Calu3 (cell line): ENCODE measurements at regions not wholly inside any gene's neighbourhood (a gene's known extent, or its start where the extent isn't known, plus 50 kb on each side); places are given as distances from the start of the nearest gene placed in this dataset.

Experiments used
- BruUV-seq: library from RNA; stranded (reverse); fragments of 400-500 nt; replicated peaks from 2 replicates; lab custom pipeline; 2021; lab: Mats Ljungman, UMichigan
- CTCF ChIA-PET: fragments of 300-600 bp; sonication (Branson Sonifier 250); formaldehyde crosslinking; loops from one replicate; lab custom pipeline; 2022; ENCODE audit warnings: antibody characterized with exemption; lab: Charles Lee
- DNase-seq: peaks from one replicate; pipeline ENCODE4 v3.0.0; 2022
- H3K27ac Mint-ChIP-seq: one replicate; pipeline ENCODE4 v1.8.0; 2022; ENCODE audit warnings: mixed read lengths; ENCODE audit not compliant: unreplicated experiment
- H3K27me3 Mint-ChIP-seq: one replicate; pipeline ENCODE4 v1.8.0; 2022; ENCODE audit warnings: mixed read lengths; ENCODE audit not compliant: unreplicated experiment
- H3K36me3 Mint-ChIP-seq: one replicate; pipeline ENCODE4 v1.8.0; 2022; ENCODE audit warnings: mild to moderate bottlenecking, moderate library complexity, mixed read lengths; ENCODE audit not compliant: insufficient read depth, unreplicated experiment
- H3K4me1 Mint-ChIP-seq: one replicate; pipeline ENCODE4 v1.8.0; 2022; ENCODE audit warnings: mild to moderate bottlenecking, low read depth, mixed read lengths; ENCODE audit not compliant: unreplicated experiment
- H3K4me3 Mint-ChIP-seq: one replicate; pipeline ENCODE4 v1.8.0; 2022; ENCODE audit warnings: mild to moderate bottlenecking, low read depth, moderate library complexity, mixed read lengths; ENCODE audit not compliant: unreplicated experiment
- H3K9me3 Mint-ChIP-seq: one replicate; pipeline ENCODE4 v1.8.0; 2022; ENCODE audit warnings: low read depth, mixed read lengths; ENCODE audit not compliant: unreplicated experiment
- intact Hi-C: fragments of 100-400 bp; cut with micrococcal nuclease; formaldehyde crosslinking; loops from one replicate; pipeline ENCODE4 v1.10.0; 2022; ENCODE audit not compliant: unreplicated experiment
- TF ChIP-seq, protein P1 (sequence below): fragments of 200-600 bp; IDR thresholded peaks from one replicate; pipeline ENCODE4 v1.8.0; 2022; ENCODE audit warnings: antibody characterized with exemption; ENCODE audit not compliant: unreplicated experiment

DNA sequence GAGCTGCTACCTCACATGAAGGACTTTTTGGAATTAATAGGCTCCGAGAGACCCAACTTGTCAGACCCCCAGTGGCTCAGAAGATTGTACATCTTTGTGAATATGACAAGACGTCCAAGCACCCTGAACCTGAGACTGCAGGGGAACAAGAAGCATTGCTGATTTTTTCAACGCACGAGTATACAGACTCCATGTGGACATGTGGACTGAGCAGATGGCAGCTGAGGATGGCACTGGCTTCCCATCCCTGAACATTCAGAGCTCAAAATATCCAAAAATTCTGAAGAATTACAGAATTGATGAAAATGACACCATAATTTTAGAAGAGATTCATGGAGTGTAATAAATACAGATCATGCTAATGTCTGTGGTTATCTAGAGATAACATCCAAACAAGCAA lies 254.1 kb downstream of the MZT1 start:
- CTCF ChIA-PET, result no interaction called here
- Mint-ChIP-seq H3K4me1 (no peaks in the 10 kb centered on the region), H3K9me3 (no peaks in the 10 kb centered on the region), H3K4me3 (no peak overlapping the region), H3K27ac (no peak overlapping the region), H3K36me3 (no peaks in the 10 kb centered on the region), H3K27me3 (no peaks in the 10 kb centered on the region)
- intact Hi-C loops, result no loop called here
- DNase-seq, result no peak
- no TSS peak for BruUV-seq
- TF ChIP-seq, protein P1, sequence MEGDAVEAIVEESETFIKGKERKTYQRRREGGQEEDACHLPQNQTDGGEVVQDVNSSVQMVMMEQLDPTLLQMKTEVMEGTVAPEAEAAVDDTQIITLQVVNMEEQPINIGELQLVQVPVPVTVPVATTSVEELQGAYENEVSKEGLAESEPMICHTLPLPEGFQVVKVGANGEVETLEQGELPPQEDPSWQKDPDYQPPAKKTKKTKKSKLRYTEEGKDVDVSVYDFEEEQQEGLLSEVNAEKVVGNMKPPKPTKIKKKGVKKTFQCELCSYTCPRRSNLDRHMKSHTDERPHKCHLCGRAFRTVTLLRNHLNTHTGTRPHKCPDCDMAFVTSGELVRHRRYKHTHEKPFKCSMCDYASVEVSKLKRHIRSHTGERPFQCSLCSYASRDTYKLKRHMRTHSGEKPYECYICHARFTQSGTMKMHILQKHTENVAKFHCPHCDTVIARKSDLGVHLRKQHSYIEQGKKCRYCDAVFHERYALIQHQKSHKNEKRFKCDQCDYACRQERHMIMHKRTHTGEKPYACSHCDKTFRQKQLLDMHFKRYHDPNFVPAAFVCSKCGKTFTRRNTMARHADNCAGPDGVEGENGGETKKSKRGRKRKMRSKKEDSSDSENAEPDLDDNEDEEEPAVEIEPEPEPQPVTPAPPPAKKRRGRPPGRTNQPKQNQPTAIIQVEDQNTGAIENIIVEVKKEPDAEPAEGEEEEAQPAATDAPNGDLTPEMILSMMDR, result no peak

DNA sequence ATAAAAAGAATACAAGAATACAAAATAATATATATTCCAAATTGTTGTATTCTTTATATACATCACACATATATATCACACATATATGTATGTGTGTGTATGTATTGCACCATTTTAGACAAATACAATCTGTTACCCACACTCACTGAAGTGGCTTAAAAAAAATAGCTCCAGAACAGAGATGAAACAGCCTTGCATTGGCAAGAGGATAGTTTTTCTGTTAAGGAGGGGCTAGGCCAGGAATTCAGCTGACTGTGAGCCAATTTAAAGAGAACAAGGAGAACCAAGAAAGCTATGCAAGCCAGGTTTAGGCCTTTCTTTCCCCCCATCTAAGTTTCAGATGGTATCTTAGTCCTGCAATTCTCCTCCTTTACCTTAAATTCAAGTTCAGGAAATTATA lies 257.5 kb downstream of the MZT1 start:
- Mint-ChIP-seq H3K27ac (no peak overlapping the region), H3K4me1 (no peaks in the 10 kb centered on the region), H3K27me3 (no peaks in the 10 kb centered on the region), H3K9me3 (no peaks in the 10 kb centered on the region), H3K4me3 (no peak overlapping the region), H3K36me3 (no peaks in the 10 kb centered on the region)
- no TSS peak for BruUV-seq
- TF ChIP-seq, protein P1, result no peak
- DNase-seq, result no peak
- CTCF ChIA-PET, result no interaction called here
- intact Hi-C loops, result no loop called here

DNA sequence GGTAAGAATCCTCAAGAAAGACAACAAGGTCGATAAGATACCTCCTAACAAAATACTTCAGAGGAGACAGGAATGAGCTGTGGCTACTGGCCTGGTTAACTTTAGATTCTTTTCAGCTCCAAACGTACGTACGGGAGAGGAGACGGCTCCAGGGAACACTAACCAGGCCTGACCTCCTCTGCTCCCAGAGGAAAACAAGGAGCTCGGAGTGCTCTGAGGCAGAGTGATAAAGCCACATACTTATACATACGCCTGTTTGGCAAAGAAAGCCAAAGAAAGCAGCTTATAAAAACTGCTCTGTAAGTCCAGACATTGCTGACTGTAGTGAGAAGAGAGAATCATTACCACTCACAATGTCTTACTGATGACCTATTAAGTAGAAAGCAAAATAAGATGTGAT lies 263.9 kb downstream of the MZT1 start:
- H3K4me3 Mint-ChIP-seq, result no peak overlapping the region
- DNase-seq, result no peak
- H3K36me3 Mint-ChIP-seq, result no peaks in the 10 kb centered on the region
- no peak overlapping the region for H3K27ac Mint-ChIP-seq
- intact Hi-C loops, result no loop called here
- peaks cover 2% of the 10 kb centered on the region for H3K9me3 Mint-ChIP-seq
- TF ChIP-seq, protein P1, result no peak
- no TSS peak for BruUV-seq
- CTCF ChIA-PET, result no interaction called here
- H3K27me3 Mint-ChIP-seq, result no peaks in the 10 kb centered on the region
- H3K4me1 Mint-ChIP-seq, result no peaks in the 10 kb centered on the region

DNA sequence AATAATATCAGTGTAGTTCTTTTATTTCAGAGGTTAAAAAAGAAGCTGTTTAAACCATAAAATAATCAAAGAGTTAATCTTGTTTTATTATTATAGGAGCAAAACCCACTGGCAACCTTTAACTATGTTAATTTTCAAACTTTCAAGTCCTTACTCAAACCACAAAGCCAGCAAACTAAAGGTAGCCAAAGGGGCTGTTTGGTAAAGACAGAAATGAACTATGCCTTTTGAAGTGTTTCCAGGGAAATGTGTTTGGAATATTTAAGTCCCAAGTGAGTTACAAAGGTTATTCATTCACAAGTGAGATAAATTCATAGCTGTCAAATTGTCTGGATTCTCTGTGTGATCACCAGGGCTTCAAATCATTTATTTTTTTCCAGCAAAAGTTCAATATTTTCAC lies 264.7 kb downstream of the MZT1 start:
- H3K4me1 Mint-ChIP-seq, result no peaks in the 10 kb centered on the region
- CTCF ChIA-PET, result no interaction called here
- TF ChIP-seq, protein P1, result no peak
- no peak overlapping the region for H3K4me3 Mint-ChIP-seq
- peaks cover 2% of the 10 kb centered on the region for H3K9me3 Mint-ChIP-seq
- no peaks in the 10 kb centered on the region for H3K36me3 Mint-ChIP-seq
- H3K27ac Mint-ChIP-seq, result no peak overlapping the region
- no peaks in the 10 kb centered on the region for H3K27me3 Mint-ChIP-seq
- intact Hi-C loops, result no loop called here
- DNase-seq, result no peak
- BruUV-seq, result no TSS peak
